ENCODE measurements at regions not wholly inside any gene's neighbourhood (a gene's known extent, or its start where the extent isn't known, plus 50 kb on each side); places are given as distances from the start of the nearest gene placed in this dataset.

DNA sequence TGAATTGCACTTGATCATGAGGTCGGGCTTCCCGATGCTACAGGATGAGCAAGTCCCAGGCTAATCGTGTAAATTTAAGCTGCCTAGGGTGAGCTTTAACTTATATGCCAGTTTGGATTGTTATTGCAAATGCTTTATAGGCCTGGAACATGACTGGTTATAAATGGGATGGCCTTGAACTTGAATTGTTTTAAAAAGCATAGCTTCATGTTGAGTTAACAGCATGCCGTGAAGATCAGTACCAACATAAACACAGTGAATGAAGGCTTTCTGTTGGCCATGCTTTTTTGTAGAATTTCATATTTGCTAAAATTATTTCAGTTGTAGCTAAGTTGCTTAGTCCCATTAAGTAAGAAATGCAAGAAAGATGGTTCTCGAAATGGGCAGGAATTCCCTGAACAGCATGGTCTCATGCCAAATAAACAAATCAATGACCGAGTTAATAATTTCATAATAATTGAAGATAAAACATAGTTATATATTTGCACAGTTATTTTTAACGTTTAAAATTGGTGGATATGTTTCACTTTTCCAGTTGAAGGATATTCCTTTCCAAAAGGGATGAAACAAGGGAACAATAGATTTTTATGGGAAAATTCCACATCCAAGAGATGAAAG is 76.6 kb upstream of the ARID1B start:
- no peak for DNase-seq
- H3K36me3 ChIP-seq, result no peaks in the 10 kb centered on the region
- H3K4me1 ChIP-seq (ENCODE audit: insufficient read depth), result no peaks in the 10 kb centered on the region
- H3K9me3 ChIP-seq, result no peaks in the 10 kb centered on the region
- no peaks in the 10 kb centered on the region for H3K27me3 ChIP-seq
- no peak overlapping the region for H3K27ac ChIP-seq
- no peak for TF ChIP-seq POLR2A (IDR thresholded peaks at IDR 0.05)
- TF ChIP-seq, protein P1, sequence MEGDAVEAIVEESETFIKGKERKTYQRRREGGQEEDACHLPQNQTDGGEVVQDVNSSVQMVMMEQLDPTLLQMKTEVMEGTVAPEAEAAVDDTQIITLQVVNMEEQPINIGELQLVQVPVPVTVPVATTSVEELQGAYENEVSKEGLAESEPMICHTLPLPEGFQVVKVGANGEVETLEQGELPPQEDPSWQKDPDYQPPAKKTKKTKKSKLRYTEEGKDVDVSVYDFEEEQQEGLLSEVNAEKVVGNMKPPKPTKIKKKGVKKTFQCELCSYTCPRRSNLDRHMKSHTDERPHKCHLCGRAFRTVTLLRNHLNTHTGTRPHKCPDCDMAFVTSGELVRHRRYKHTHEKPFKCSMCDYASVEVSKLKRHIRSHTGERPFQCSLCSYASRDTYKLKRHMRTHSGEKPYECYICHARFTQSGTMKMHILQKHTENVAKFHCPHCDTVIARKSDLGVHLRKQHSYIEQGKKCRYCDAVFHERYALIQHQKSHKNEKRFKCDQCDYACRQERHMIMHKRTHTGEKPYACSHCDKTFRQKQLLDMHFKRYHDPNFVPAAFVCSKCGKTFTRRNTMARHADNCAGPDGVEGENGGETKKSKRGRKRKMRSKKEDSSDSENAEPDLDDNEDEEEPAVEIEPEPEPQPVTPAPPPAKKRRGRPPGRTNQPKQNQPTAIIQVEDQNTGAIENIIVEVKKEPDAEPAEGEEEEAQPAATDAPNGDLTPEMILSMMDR (IDR thresholded peaks at IDR 0.05), result no peak
- no peak overlapping the region for H3K4me3 ChIP-seq
- WGBS, 3 donors, result 41 to 64% (median 47%) methylated on average over 7 of the region's 7 CpGs
- intact Hi-C loops (cut with DNase I), result no loop called here

GRCh38 chr6:156699935-156700334 is 77.2 kb upstream of the ARID1B start:
- DNase-seq, result no peak
- 93 to 97% (median 96%) methylated on average over 3 of the region's 3 CpGs for WGBS, 3 donors
- Histone ChIP-seq H3K4me3 (no peak overlapping the region), H3K9me3 (no peaks in the 10 kb centered on the region), H3K36me3 (no peaks in the 10 kb centered on the region), H3K27ac (no peak overlapping the region), H3K4me1 (ENCODE audit: insufficient read depth) (no peaks in the 10 kb centered on the region), H3K27me3 (no peaks in the 10 kb centered on the region)
- intact Hi-C loops (cut with DNase I), result no loop called here
- TF ChIP-seq POLR2A (IDR thresholded peaks at IDR 0.05) (no peak), EP300 (IDR thresholded peaks at IDR 0.05) (no peak)
- TF ChIP-seq, protein P1 (IDR thresholded peaks at IDR 0.05), result no peak

GRCh38 chr6:156699017-156699421 is 78.2 kb upstream of the ARID1B start:
- 89 to 92% (median 89%) methylated on average over 5 of the region's 5 CpGs for WGBS, 3 donors
- TF ChIP-seq EP300 (IDR thresholded peaks at IDR 0.05) (no peak), POLR2A (IDR thresholded peaks at IDR 0.05) (no peak)
- TF ChIP-seq, protein P1 (IDR thresholded peaks at IDR 0.05), result no peak
- DNase-seq, result no peak

GRCh38 chr6:156698239-156699016 is 78.8 kb upstream of the ARID1B start:
- intact Hi-C loops (cut with DNase I), result no loop called here
- Histone ChIP-seq H3K9me3 (no peaks in the 10 kb centered on the region), H3K36me3 (no peaks in the 10 kb centered on the region), H3K27ac (no peak overlapping the region), H3K27me3 (no peaks in the 10 kb centered on the region), H3K4me3 (no peak overlapping the region), H3K4me1 (ENCODE audit: insufficient read depth) (no peaks in the 10 kb centered on the region)
- 88 to 93% (median 90%) methylated on average over 9 of the region's 9 CpGs for WGBS, 3 donors
- DNase-seq, result no peak
- TF ChIP-seq EP300 (IDR thresholded peaks at IDR 0.05) (no peak), POLR2A (IDR thresholded peaks at IDR 0.05) (no peak)
- TF ChIP-seq, protein P1 (IDR thresholded peaks at IDR 0.05), result no peak

More at GRCh38 chr6:156699017-156699421, 78.2 kb upstream of the ARID1B start:
- H3K4me1 ChIP-seq (ENCODE audit: insufficient read depth), result no peaks in the 10 kb centered on the region
- no peak overlapping the region for H3K27ac ChIP-seq
- H3K9me3 ChIP-seq, result no peaks in the 10 kb centered on the region
- intact Hi-C loops (cut with DNase I), result no loop called here
- H3K36me3 ChIP-seq, result no peaks in the 10 kb centered on the region
- no peaks in the 10 kb centered on the region for H3K27me3 ChIP-seq
- H3K4me3 ChIP-seq, result no peak overlapping the region
